ENCODE measurements at regions not wholly inside any gene's neighbourhood (a gene's known extent, or its start where the extent isn't known, plus 50 kb on each side); places are given as distances from the start of the nearest gene placed in this dataset.

DNA sequence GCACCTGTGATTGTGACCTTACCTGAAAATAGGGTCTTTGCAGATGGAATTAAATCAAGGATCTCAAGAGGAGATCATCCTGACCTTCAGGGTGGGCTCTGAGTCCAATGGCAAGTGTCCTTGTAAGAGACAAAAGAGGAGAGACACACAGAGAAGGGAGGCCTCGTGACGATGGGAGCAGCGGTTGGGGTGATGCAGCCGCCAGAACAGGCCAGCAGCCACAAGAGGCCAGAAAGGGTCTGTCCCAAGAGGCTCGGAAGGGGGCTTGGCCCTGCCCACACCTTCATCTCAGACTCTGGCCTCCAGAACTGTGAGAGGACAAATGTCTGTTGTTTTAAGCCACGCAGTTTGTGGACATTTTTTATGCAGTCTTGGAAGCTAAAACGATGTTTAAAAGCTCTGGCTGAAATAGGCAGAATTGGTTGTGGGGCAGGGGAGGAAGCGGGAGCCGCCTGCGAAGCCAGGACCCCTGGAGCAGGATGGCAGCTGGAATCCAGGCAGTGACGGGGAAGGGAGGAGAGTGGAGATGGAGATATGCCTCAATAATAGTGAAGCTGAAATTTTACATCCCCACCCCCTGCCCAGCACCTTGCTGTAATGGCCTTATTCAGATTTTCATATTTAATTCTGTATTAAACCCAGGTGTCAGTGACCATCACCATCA, 216.4 kb downstream of the ANKRD60 start:
- no peak for DNase-seq

DNA sequence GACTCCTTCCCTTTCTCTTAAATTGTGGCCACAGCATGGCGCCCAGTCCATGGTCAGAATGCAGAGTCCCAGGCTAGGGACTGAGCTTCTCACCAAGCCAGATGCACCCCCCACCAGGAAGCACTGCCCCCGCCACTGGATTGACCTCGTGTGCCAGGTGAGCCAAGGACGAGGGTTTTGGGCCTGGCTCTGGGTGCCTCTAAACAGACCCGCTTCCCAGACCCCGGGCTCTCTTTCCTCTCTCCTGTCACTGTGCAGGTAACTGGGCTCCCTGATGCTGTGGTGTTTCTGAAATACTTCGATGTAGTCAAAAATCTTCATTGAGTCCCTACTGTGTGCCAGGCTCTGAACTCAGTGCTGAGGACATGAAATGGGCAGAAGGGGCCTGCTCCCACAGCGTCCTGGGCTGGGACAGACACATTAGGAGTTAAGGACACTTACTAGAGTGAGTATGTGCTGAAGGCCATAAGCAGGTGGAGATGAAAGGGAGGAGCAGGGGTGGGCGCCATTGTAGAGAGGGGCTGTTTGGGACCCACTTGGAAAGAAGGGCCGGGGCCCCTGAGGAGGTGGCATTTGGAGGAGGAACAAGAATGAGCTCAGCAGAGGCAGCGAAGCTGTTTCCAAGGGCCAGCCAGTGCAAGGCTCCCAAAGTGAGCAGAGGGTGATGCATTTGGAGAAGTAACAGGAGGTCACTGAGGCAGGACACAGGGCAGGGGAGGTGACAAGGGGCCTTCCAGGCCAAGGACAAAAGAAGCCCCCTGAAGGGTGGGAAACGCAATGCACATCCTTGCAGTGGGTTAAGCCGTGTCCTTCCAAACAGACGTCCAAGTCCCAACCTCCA, 217.1 kb downstream of the ANKRD60 start:
- no peak for DNase-seq

DNA sequence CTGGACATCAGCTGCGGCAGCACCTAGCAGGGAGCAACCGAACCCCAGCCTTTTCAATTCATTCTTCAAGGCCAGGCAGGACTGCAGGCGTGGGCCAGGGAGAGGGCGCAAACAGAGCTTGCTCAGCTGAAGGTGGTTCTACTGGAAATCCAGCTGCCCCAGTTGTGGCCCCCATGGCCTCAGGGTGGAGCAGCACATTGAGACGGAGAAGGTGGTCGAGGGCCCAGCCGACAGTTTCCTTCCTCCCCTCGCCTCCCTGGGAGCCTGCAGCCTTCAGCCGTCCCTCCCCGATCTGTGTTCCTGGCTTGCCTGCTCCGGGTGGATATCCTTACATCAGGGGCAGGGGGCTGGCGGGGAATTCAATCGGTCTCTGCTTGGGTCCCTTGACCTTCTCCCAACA, 217.8 kb downstream of the ANKRD60 start:
- DNase-seq = no peak

- DNase-seq = no peak
Measured at GRCh38 chr20:58010186-58010585, 218.3 kb downstream of the ANKRD60 start.

GRCh38 chr20:58008866-58009265, 219.6 kb downstream of the ANKRD60 start:
- DNase-seq = no peak

GRCh38 chr20:58008413-58008812, 220.0 kb downstream of the ANKRD60 start:
- no peak for DNase-seq

- no peak for DNase-seq
Measured at GRCh38 chr20:58007947-58008346, 220.5 kb downstream of the ANKRD60 start.

DNA sequence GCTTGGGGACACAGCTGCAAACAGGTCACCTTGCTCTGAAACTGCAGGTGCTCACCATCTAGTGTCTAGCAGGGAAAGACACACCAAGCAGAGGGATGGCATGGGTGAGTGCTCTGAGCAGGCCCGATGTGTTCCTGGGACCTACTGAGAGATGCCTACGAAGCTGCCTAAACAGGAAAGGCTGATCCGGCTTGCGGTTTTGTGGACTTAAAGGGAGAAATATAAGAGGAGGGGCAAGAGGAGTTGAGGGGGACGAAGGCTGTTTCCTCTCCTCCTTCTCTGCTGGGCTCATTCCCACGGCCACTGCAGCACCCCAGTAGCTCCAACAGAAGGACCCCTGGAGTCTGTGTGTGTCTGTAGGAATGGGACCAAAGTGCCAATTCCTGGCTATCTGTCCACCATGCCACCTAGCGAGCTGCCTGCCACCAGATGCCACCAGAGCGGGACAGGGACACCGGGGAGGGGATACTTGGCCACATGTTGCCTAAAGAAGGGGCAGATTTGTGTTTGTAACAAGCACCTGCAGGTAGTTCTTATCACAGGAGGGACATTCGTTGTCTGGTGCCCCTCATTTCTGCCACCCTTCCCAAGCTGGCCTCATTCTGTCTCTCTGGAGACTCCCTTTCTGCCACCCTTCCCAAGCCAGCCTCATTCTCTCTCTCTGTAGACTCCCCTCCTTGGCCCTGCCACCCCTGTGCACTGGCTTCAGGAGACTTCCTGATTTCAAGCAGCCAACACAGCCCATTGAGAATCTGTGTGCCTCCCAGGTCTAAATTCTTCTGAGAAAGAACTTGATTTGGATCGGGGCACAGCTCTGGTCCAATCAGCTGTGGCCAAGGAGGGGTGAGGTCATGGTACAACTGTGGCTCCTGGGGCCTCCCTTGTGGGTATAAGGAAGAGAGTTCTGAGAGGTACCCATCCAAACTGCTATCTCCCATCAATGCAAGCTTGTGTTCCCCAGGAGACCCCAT, 221.8 kb downstream of the ANKRD60 start:
- no peak for DNase-seq

DNA sequence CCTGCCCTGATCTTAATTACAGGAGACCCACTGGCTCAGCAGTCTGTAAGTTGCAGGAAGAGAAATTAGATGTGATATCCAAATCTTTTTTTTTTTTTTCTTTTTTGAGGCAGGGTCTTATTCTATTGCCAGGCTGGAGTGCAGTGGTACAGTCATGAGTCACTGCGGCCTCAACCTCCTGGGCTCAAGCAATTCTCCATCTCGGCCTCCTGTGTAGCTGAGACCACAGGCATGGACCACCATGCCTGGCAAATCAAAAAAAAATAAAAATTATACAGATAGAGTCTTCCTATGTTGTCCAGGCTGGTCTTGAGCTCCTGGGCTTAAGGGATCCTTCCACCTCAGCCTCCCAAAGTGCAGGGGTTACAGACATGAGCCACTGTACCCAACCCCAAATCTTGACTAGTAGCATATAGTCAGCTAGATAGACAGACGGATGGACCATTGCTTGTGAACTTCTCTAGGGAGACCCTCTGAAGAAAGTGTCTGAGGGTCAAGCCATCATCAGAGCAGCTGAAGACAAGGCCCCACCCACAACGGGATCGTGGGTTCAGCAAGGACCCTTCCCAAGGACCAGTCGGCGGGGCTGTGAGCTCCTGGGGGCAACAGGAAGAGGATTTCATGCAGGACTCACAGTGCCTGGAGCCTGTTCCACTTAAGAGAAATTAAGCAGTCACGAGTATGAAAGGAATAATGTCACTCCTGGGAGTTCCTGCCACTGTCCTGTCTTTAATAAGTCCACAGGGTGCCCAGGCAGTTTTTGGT, 222.7 kb downstream of the ANKRD60 start:
- no peak for DNase-seq

DNA sequence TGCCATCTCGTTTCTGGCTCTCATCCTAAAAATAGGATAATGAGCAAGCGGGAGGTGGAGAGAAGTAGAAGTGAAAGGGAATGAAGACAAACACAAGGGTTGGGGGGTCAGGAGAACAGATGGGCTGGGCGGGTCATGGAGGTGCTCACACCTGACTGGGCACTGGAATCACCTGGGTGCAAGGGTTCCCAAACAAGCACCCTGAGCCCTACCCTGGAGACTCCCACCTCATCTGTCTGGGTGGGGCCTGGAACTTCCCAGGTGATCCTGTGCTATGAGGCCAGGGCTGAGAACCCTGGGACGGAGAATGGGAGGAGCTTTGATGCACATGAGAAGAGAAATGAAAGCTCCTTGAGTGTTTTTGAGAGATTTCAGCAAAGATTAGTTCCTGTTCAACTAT, 223.6 kb downstream of the ANKRD60 start:
- DNase-seq = no peak

DNA sequence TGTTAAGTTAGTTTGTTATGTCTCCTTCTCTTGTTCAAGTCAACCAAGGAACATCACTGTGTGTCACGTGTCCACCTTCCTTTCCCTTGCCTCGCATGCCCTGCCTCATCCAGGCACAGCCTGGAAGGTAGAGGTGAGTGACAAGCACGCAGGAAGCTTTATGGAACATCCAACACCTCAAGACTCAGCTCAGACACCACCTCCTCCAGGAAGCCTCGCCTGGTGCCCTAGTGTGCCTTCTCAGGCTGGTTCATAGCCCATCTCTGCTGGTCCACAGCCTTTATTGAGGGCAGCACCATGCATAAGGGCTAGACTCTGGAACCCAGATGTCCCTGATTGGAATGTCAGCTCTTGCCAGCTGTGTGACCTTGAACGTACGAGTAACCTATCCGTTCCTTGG, 224.3 kb downstream of the ANKRD60 start:
- DNase-seq = no peak

GRCh38 chr20:58003525-58003924, 224.9 kb downstream of the ANKRD60 start:
- DNase-seq = no peak

- DNase-seq = no peak
Measured at GRCh38 chr20:58002901-58003300, 225.6 kb downstream of the ANKRD60 start.

- DNase-seq = no peak
Measured at GRCh38 chr20:58001946-58002345, 226.5 kb downstream of the ANKRD60 start.

DNA sequence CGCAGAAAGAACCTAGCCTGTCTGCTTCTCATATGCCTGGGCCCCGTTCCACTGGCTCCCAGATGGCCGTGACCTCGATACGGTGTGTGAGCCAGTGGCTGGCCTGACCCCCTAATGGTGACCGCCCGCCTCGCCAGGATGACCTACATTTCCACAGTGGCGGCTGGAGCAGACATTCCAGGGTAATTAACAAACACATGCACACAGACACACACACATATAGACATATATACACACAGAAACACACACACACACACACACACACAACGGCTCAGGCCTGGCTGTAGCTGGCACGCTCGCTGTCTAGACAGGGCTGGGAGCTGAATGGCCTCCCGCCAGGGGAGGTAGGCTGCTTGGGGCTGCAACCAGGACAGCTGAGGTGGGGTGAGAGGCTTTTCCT, 227.1 kb downstream of the ANKRD60 start:
- DNase-seq = no peak

DNA sequence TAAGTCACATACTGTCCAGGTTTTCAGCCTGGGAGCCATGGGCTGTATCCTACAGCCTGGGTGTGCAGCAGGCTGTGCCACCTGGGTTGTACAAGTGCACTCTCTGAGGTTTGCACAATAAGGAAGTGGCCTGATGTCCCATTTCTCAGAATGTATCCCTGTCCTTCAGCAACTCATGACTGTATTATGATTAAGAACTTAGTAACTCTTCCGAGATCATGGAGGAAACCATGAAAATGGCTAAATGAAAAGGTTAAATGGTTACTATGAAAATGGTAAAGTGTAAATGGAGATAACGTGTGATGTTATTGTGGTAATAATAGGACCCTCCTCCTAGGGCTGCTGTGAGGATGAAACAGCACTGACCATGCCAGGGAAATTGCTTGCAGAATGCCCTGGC, 227.6 kb downstream of the ANKRD60 start:
- DNase-seq = no peak

GRCh38 chr20:57999465-58000111, 228.9 kb downstream of the ANKRD60 start:
- peak; percentile 59 for DNase-seq

DNA sequence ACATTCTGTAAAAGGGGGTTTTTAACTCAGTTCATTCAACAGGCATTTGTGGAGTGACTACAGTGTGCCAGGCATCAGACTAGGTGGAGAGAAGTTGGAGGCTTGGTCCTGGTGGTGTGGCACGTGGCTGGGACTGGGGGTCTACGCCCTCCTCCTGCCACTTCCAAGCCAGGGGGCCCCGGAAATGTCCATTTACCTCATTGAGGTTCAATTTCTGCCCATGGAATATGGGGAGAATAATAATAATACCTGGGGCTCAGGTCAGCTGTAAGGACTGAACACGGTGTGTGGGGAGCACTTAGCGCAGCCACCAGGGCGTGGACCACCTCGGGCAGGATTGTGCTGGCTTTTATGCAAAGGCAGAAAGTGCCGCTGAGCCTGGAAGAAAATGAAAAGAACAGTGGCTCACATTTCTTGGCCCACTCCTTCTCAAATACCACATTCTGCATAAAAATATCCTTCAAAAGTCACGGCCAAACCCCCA, 229.4 kb downstream of the ANKRD60 start:
- no peak for DNase-seq

GRCh38 chr20:57998276-57998675, 230.2 kb downstream of the ANKRD60 start:
- DNase-seq = no peak

GRCh38 chr20:57996936-57997890, 231.2 kb downstream of the ANKRD60 start:
- no peak for DNase-seq

DNA sequence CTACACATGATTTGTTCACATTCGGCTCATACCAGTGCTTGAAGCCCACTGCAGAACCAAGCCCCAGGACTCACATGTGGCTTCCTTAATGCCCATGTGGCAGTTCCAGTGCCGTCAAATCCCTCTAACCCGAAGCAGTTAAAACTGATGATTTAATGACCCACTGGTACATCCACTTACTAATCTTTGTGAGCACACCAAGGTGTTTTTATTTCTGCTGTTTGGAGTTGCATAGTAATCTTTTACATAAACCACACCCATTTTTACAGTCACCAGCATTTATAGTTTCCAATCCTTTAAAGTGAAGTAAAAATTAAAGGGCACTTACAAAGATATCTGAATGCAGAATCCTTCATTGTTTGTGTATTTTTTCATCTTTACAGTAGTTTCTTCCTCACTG, 232.0 kb downstream of the ANKRD60 start:
- DNase-seq = no peak

Measured in NCI-H1417 treated with DMSO at 0.1 percent for 48 hours (cell line).